C4-2B (cell line): ENCODE measurements at regions not wholly inside any gene's neighbourhood (a gene's known extent, or its start where the extent isn't known, plus 50 kb on each side); places are given as distances from the start of the nearest gene placed in this dataset.

Experiments
- ZFX ChIP-seq: fragments of 450-650 bp; IDR thresholded peaks from 2 replicates; pipeline ENCODE4 v1.6.1; 2017
- TF ChIP-seq, protein P1 (sequence below): fragments of 450-650 bp; conservative IDR thresholded peaks from 2 replicates; pipeline ENCODE4 v1.5.1; 2017; ENCODE audit warnings: mild to moderate bottlenecking

DNA sequence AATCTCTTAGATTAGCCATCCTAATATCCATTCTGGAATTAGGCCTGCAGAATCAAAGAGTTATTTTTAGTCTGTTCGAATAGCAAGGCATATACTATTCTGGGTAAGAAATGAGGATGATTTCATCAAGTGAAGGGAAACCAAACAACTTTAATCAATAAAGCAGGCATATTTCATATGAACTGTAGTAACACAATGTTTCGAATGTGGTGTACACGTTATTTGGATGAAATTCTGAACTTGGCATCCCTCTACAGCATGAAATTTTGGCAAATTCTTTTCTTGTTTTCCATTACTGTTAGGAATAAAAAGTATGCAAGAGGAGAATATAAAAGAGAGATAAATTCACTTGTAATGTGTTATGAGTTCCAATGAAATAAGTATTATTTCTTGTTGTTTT, 1233.3 kb upstream of the SEL1L start:
- TF ChIP-seq, protein P1, sequence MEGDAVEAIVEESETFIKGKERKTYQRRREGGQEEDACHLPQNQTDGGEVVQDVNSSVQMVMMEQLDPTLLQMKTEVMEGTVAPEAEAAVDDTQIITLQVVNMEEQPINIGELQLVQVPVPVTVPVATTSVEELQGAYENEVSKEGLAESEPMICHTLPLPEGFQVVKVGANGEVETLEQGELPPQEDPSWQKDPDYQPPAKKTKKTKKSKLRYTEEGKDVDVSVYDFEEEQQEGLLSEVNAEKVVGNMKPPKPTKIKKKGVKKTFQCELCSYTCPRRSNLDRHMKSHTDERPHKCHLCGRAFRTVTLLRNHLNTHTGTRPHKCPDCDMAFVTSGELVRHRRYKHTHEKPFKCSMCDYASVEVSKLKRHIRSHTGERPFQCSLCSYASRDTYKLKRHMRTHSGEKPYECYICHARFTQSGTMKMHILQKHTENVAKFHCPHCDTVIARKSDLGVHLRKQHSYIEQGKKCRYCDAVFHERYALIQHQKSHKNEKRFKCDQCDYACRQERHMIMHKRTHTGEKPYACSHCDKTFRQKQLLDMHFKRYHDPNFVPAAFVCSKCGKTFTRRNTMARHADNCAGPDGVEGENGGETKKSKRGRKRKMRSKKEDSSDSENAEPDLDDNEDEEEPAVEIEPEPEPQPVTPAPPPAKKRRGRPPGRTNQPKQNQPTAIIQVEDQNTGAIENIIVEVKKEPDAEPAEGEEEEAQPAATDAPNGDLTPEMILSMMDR, result no peak
- no peak for TF ChIP-seq ZFX
